ENCODE measurements at regions not wholly inside any gene's neighbourhood (a gene's known extent, or its start where the extent isn't known, plus 50 kb on each side); places are given as distances from the start of the nearest gene placed in this dataset.

GRCh38 chr12:125228519-125229260, 163.5 kb downstream of the AACS start:
- no peak for DNase-seq

- no peak for DNase-seq
These were observed 164.8 kb downstream of the AACS start for GRCh38 chr12:125229878-125230530.

- DNase-seq, result no peak
These were observed 168.1 kb downstream of the AACS start for GRCh38 chr12:125233319-125233718.

- DNase-seq, result no peak
These were observed 174.3 kb downstream of the AACS start for GRCh38 chr12:125239563-125239962.

GRCh38 chr12:125240717-125241116, 175.5 kb downstream of the AACS start:
- no peak for DNase-seq

- DNase-seq, result no peak
These were observed 178.6 kb downstream of the AACS start for GRCh38 chr12:125243811-125244210.

GRCh38 chr12:125244338-125244737, 179.1 kb downstream of the AACS start:
- no peak for DNase-seq

GRCh38 chr12:125245581-125246557, 180.6 kb downstream of the AACS start:
- no peak for DNase-seq

- no peak for DNase-seq
These were observed 182.2 kb downstream of the AACS start for GRCh38 chr12:125247477-125247876.

DNA sequence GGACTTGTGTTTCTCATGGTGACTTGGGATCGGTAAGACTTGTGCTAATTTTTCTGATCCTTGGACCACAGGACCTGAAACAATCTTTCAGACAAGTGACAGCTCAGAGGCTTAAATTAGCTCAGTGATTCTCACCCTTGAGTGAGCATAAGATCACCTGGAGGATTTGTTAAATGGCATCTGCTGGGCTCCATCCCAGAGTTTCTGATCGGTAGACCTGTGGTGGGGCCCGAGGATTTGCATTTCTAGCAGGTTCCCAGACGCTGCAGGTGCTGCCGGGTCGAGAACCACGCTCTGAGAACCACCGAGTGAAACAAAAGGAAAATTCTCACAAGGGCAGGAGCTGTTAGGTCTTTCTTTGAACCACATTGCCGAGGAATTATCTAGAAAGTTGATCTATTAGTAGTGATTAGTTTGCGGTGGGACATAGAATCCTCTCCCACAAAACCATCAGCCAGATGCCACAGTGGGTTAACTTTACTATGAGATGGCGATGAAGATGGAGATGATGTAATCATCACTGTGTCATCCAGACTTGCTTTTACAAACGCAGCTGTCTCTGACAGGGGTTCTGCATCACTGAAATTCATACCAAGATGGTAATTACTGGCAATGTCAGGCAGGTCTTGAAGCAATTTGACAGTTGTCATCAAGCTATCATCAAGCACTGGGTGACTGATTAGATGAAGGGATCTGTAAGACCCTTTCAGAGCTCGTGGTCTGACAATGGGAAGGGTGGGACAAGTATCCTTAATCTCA, 184.0 kb downstream of the AACS start:
- DNase-seq, result no peak

GRCh38 chr12:125249932-125250331, 184.7 kb downstream of the AACS start:
- no peak for DNase-seq

DNA sequence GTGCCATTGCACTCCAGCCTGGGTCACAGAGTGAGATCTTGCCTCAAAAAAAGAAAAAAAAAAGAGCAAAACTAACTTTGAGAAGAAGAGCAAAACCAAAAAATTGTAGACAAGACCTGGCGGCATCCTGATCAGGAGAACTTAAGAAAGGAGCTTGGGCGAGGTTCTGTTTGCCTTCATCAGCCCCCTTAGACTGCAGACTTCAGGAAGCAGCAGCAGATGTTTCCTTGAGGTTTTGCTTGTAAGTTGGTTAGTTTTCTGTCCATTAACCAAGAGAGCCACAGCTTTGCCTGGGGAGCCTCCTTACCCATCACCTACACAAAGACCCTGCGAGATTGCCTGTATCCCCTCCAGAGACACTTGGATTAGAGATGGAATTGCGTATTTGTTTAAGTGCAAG, 189.0 kb downstream of the AACS start:
- no peak for DNase-seq

GRCh38 chr12:125254856-125255255, 189.6 kb downstream of the AACS start:
- DNase-seq, result no peak

GRCh38 chr12:125255935-125256633, 190.8 kb downstream of the AACS start:
- DNase-seq, result no peak

- DNase-seq, result no peak
These were observed 191.3 kb downstream of the AACS start for GRCh38 chr12:125256634-125256936.

DNA sequence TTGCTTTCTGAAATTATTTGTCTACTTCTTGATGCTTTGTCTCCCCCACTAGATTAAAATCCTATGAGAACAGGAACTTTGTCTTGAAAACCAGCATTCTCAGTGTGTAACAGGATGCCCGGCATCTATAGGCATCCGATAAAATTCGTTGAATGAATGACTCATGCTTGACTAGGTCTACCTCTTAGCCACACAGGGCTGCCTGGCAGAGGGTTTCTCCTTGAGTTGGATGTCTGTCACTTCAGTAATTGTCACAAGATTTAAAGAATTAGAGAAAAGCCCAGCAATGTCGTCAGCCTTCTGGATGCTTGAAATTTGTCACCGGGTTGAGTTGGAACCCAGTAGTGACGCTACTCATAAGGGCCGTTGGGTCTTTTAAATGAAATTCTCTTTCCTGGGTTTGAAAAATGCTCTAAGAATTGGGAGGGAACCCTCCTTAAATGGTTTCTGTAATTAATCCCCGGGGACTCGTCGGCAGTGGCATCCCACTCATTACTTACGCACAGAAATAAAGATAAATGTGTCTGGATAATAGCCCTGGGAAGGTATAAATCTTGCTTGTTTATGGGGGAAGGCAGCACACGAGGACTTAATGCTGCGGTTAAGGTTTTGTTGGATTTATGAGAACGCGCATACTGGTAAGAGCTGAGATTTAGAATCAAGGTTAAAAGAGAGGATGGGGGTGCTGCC, 194.1 kb downstream of the AACS start:
- DNase-seq, result no peak

DNA sequence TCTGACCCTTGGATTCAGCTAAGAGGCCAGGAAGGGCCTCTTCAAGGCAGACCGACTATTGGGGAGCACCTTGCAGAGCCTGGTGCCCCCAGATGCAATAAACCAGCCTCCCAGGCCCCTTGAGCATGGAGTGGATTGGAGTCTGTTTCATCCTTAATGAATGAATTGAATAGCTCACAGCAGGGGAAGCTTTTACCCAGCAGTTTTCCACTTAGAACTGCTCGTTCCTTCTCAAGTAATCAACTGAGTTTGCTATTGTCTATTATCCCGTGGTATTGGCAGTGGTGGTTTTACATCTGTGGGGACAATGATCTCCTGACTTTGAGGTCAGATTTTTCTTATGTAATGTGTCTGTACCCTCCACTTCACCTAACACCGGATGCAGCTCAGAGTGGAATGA, 197.6 kb downstream of the AACS start:
- no peak for DNase-seq

DNA sequence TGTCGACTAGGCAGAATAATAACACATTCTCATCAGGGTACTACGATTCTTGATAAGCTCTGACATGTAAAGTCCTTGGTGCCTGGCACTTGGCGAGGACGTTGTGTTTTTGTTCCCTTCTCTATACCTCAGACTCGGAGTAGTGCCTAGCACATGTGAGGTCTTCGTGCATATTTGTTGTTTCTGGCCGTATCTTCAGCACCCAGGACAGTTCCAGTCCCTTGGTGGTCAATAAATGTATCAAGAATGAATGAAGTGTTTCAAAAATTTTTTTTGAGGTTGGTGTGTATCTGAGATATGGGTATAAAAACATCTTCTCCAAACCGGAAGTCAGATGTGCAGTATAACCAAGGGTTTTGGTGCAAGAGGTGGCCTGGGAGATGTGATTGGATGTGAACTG, 198.2 kb downstream of the AACS start:
- DNase-seq, result no peak

DNA sequence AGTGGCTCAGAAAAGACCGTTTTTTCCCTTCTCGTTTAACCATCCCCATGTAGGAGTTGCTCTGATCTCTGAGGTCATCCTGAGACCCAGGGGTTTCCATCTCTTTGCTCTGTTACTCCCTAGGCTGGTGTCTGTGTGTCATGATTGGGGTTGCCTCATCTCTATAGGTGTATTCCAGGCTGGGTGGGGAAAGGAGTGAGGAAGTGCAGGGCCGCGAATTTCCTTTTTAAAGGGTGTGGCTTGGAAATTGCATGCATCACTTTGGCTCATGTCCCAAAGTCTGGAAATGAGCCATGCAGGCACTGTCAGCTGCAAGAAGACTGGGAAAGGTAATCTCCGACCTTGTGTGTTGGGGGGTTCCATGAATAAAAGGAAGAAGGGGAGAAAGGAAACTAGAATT, 201.9 kb downstream of the AACS start:
- no peak for DNase-seq

GRCh38 chr12:125269276-125269675, 204.0 kb downstream of the AACS start:
- no peak for DNase-seq

- no peak for DNase-seq
These were observed 206.7 kb downstream of the AACS start for GRCh38 chr12:125271892-125272291.

All from CD4-positive, alpha-beta T cell treated with Interleukin-4 for 4 hours (primary cell).